Keratinocyte (primary cell): ENCODE measurements at regions not wholly inside any gene's neighbourhood (a gene's known extent, or its start where the extent isn't known, plus 50 kb on each side); places are given as distances from the start of the nearest gene placed in this dataset.

Experiments used
- CTCF ChIP-seq, 3 experiments: IDR thresholded peaks in 1 of 3; conservative IDR thresholded peaks in 1 of 3; optimal IDR thresholded peaks in 1 of 3; 2 replicates in 2 of 3; 3 replicates in 1 of 3; pipeline versions ENCODE3 to v1.5.1; 2011; ENCODE audit warnings: low read length in 3 of 3, mild to moderate bottlenecking in 3 of 3, moderate library complexity in 2 of 3, control low read depth in 1 of 3, inconsistent platforms in 1 of 3; ENCODE audit not compliant: insufficient read depth in 2 of 3; ENCODE audit errors: extremely low read depth in 1 of 3
- EZH2 ChIP-seq: IDR thresholded peaks from one replicate; pipeline ENCODE4 v1.6.1; 2012; ENCODE audit warnings: inconsistent platforms, mild to moderate bottlenecking, low read length, moderate library complexity

- no peak for TF ChIP-seq EZH2
- TF ChIP-seq CTCF (optimal IDR thresholded peaks at IDR 0.05 in 1 of 3, IDR thresholded peaks at IDR 0.05 in 1 of 3, conservative IDR thresholded peaks at IDR 0.05 in 1 of 3; ENCODE audit: extremely low read depth in 1 of 3, insufficient read depth in 2 of 3, low read length in 3 of 3): no peak
Measured at GRCh38 chr12:93186131-93186530, 191.6 kb upstream of the NUDT4 start.
